SU-DHL-6 (cell line): ENCODE measurements at regions not wholly inside any gene's neighbourhood (a gene's known extent, or its start where the extent isn't known, plus 50 kb on each side); places are given as distances from the start of the nearest gene placed in this dataset.
"Not testable (repeated sequence)": the region's sequence is repeated elsewhere in the genome, so short reads cannot be mapped to it uniquely, and the experiment has no call there.

Experiments
- H2AFZ ChIP-seq: fragments of 200-600 bp; sonication (generic); 2 replicates; pipeline ENCODE4 v1.6.1; 2014; ENCODE audit warnings: low read depth, mild to moderate bottlenecking, moderate library complexity, mixed read lengths, antibody characterized with exemption, low read length; ENCODE audit not compliant: severe bottlenecking
- H3F3A ChIP-seq: fragments of 200-600 bp; shearing (Covaris generic); 2 replicates; pipeline ENCODE4 v1.6.0; 2016; ENCODE audit warnings: antibody characterized with exemption, mild to moderate bottlenecking; ENCODE audit not compliant: insufficient read depth
- H3K27ac ChIP-seq: fragments of 200-600 bp; sonication (generic); 2 replicates; pipeline ENCODE4 v1.5.1; 2016; ENCODE audit warnings: low read depth, mild to moderate bottlenecking, low read length, moderate library complexity, mixed read lengths
- H3K27me3 ChIP-seq: fragments of 200-600 bp; sonication (generic), shearing (Covaris generic); 2 replicates; pipeline ENCODE4 v1.6.0; 2014; ENCODE audit warnings: mild to moderate bottlenecking, low read length
- H3K36me3 ChIP-seq: fragments of 200-600 bp; sonication (generic); 2 replicates; pipeline ENCODE4 v1.6.1; 2014; ENCODE audit warnings: mild to moderate bottlenecking, low read length, mixed read lengths
- H3K4me2 ChIP-seq: fragments of 300-600, 200-600 bp; shearing (Covaris generic), sonication (generic); 2 replicates; pipeline ENCODE4 v1.6.0; 2014; ENCODE audit warnings: low read length, low read depth, mild to moderate bottlenecking; ENCODE audit not compliant: poor library complexity, severe bottlenecking
- H3K4me3 ChIP-seq: fragments of 200-600 bp; sonication (generic); 2 replicates; pipeline ENCODE4 v1.5.1; 2014; ENCODE audit warnings: antibody characterized with exemption, low read length, mild to moderate bottlenecking, mixed read lengths; ENCODE audit not compliant: insufficient read depth, poor library complexity, severe bottlenecking
- H3K79me2 ChIP-seq: fragments of 200-600 bp; sonication (generic); 2 replicates; pipeline ENCODE4 v1.6.1; 2014; ENCODE audit warnings: mild to moderate bottlenecking, low read length, moderate library complexity; ENCODE audit not compliant: insufficient read depth
- H3K9ac ChIP-seq: fragments of 200-600 bp; sonication (generic); 2 replicates; pipeline ENCODE4 v1.7.0; 2014; ENCODE audit warnings: mild to moderate bottlenecking, low read length
- H3K9me2 ChIP-seq: fragments of 200-600 bp; sonication (generic); replicated peaks from 2 replicates; pipeline ENCODE4 v1.6.1; 2014; ENCODE audit warnings: low read length; ENCODE audit not compliant: insufficient read depth
- H3K9me3 ChIP-seq: fragments of 200-600 bp; sonication (generic); 2 replicates; pipeline ENCODE4 v1.6.1; 2014; ENCODE audit warnings: low read length, mixed read lengths; ENCODE audit not compliant: insufficient read depth
- H4K20me1 ChIP-seq: fragments of 200-600 bp; sonication (generic); 2 replicates; pipeline ENCODE4 v1.6.1; 2014; ENCODE audit warnings: low read depth, mild to moderate bottlenecking, antibody characterized with exemption, low read length, moderate library complexity, mixed read lengths
- EZH2phosphoT487 ChIP-seq: fragments of 200-600 bp; sonication (generic), shearing (Covaris generic); conservative IDR thresholded peaks from 2 replicates; pipeline ENCODE4 v1.6.1; 2018; ENCODE audit warnings: mild to moderate bottlenecking, antibody characterized with exemption, low read length, moderate library complexity, mixed read lengths
- TF ChIP-seq, protein P1 (sequence below): fragments of 200-600 bp; sonication (generic); IDR thresholded peaks from one replicate; pipeline ENCODE4 v1.5.1; 2017; ENCODE audit warnings: antibody characterized with exemption, mild to moderate bottlenecking, low read length, moderate library complexity; ENCODE audit not compliant: insufficient read depth, poor library complexity, severe bottlenecking

DNA sequence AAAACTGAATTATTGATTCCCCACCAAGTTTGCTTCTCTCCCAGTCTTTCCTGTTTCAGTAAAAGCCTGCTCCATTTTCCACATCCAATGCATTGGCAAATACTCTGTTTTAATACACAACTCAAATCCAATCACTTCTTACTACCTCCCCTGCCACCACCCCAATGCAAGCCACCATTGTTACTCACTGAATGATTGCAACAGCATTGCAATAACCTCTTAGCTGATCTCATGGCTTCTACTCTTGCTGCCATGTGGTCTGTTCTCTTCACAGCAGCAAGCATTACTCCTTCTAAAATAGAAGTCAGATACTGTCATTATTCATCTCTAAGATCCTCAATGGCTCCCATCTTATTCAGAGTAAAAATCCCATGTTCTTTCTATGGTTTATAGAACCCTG lies 123.4 kb downstream of the ATP6V1G3 start:
- Histone ChIP-seq H2AFZ (no peak overlapping the region), H3K9me3 (no peaks in the 10 kb centered on the region), H3K4me2 (no peak overlapping the region), H3K4me3 (no peak overlapping the region), H3F3A (no peaks in the 10 kb centered on the region), H3K9me2 (no peaks in the 10 kb centered on the region), H4K20me1 (no peaks in the 10 kb centered on the region), H3K36me3 (no peaks in the 10 kb centered on the region), H3K9ac (no peak overlapping the region), H3K27ac (no peak overlapping the region), H3K27me3 (no peaks in the 10 kb centered on the region), H3K79me2 (no peaks in the 10 kb centered on the region)
- no peak for TF ChIP-seq EZH2phosphoT487
- TF ChIP-seq, protein P1, sequence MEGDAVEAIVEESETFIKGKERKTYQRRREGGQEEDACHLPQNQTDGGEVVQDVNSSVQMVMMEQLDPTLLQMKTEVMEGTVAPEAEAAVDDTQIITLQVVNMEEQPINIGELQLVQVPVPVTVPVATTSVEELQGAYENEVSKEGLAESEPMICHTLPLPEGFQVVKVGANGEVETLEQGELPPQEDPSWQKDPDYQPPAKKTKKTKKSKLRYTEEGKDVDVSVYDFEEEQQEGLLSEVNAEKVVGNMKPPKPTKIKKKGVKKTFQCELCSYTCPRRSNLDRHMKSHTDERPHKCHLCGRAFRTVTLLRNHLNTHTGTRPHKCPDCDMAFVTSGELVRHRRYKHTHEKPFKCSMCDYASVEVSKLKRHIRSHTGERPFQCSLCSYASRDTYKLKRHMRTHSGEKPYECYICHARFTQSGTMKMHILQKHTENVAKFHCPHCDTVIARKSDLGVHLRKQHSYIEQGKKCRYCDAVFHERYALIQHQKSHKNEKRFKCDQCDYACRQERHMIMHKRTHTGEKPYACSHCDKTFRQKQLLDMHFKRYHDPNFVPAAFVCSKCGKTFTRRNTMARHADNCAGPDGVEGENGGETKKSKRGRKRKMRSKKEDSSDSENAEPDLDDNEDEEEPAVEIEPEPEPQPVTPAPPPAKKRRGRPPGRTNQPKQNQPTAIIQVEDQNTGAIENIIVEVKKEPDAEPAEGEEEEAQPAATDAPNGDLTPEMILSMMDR: no peak

DNA sequence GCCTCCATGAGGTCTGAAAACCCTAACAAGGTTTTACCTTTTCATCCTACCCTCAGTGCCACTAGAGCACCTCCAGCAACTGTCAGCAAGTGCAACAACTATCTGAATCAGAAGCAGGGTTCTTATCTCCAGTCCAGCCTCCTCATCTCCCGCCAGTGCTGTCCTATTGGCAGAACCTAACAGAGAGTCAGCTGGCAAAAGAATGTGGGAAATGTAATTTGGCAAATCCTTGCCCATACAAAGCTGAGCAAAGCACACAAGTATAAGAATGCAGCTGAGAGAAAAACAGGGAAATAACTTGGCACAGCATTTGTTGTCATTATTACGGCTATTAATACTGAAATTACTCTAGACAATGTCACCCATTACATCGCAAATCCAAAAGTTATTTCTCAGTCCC lies 124.2 kb downstream of the ATP6V1G3 start:
- no peaks in the 10 kb centered on the region for H3K27me3 ChIP-seq
- no peaks in the 10 kb centered on the region for H3F3A ChIP-seq
- no peak overlapping the region for H3K4me2 ChIP-seq
- no peak overlapping the region for H2AFZ ChIP-seq
- H3K79me2 ChIP-seq: no peaks in the 10 kb centered on the region
- no peaks in the 10 kb centered on the region for H3K36me3 ChIP-seq
- no peaks in the 10 kb centered on the region for H3K9me3 ChIP-seq
- H3K9me2 ChIP-seq: no peaks in the 10 kb centered on the region
- H3K27ac ChIP-seq: no peak overlapping the region
- H3K9ac ChIP-seq: no peak overlapping the region
- no peak overlapping the region for H3K4me3 ChIP-seq
- TF ChIP-seq EZH2phosphoT487: no peak
- TF ChIP-seq, protein P1: no peak
- H4K20me1 ChIP-seq: no peaks in the 10 kb centered on the region

- no peaks in the 10 kb centered on the region for H3K9me2 ChIP-seq
- no peak overlapping the region for H3K4me3 ChIP-seq
- no peak overlapping the region for H3K27ac ChIP-seq
- no peak overlapping the region for H2AFZ ChIP-seq
- no peaks in the 10 kb centered on the region for H3K79me2 ChIP-seq
- TF ChIP-seq EZH2phosphoT487: no peak
- TF ChIP-seq, protein P1: no peak
- H3F3A ChIP-seq: no peaks in the 10 kb centered on the region
- no peaks in the 10 kb centered on the region for H3K36me3 ChIP-seq
- H3K4me2 ChIP-seq: no peak overlapping the region
- no peaks in the 10 kb centered on the region for H3K27me3 ChIP-seq
- H3K9me3 ChIP-seq: no peaks in the 10 kb centered on the region
- no peak overlapping the region for H3K9ac ChIP-seq
- no peaks in the 10 kb centered on the region for H4K20me1 ChIP-seq
Measured at GRCh38 chr1:198411240-198411639, 129.2 kb downstream of the ATP6V1G3 start.

GRCh38 chr1:198408716-198409115 lies 131.8 kb downstream of the ATP6V1G3 start:
- H3K79me2 ChIP-seq: no peaks in the 10 kb centered on the region
- no peaks in the 10 kb centered on the region for H3K9me3 ChIP-seq
- H3K27me3 ChIP-seq: no peaks in the 10 kb centered on the region
- H2AFZ ChIP-seq: no peak overlapping the region
- H3K9ac ChIP-seq: no peak overlapping the region
- no peaks in the 10 kb centered on the region for H4K20me1 ChIP-seq
- H3K4me2 ChIP-seq: no peak overlapping the region
- no peak overlapping the region for H3K4me3 ChIP-seq
- no peaks in the 10 kb centered on the region for H3K36me3 ChIP-seq
- TF ChIP-seq EZH2phosphoT487: no peak
- TF ChIP-seq, protein P1: no peak
- no peaks in the 10 kb centered on the region for H3K9me2 ChIP-seq
- H3F3A ChIP-seq: no peaks in the 10 kb centered on the region
- H3K27ac ChIP-seq: no peak overlapping the region

DNA sequence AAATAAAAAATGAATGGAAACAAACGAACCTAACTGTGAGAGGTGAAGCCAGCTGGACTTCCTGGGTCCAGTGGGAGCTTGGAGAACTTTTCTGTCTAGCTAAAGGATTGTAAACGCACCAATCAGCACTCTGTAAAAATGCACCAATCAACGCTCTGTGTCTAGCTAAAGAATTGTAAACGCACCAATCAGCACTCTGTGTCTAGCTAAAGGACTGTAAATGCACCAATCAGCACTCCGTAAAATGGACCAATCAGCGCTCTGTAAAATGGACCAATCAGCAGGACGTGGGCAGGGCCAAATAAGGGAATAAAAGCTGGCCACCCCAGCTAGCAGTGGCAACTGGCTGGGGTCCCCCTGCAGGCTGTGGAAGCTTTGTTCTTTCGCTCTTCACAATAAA lies 135.8 kb downstream of the ATP6V1G3 start:
- not testable (repeated sequence) for H3K36me3 ChIP-seq, H3F3A ChIP-seq, H3K9me2 ChIP-seq, H2AFZ ChIP-seq, H3K9me3 ChIP-seq, H3K4me2 ChIP-seq, H3K79me2 ChIP-seq, H3K27me3 ChIP-seq, H3K9ac ChIP-seq, H3K27ac ChIP-seq, H4K20me1 ChIP-seq, H3K4me3 ChIP-seq
